Tibial nerve (tissue), 4 donors: ENCODE measurements at regions not wholly inside any gene's neighbourhood (a gene's known extent, or its start where the extent isn't known, plus 50 kb on each side); places are given as distances from the start of the nearest gene placed in this dataset.

Source experiments
- DNase-seq, 2 donors: peaks; one replicate each; pipeline ENCODE4 v3.0.0-alpha.2; 2019; ENCODE audit warnings: low spot score in 2 of 2
- H3K27ac ChIP-seq, 4 donors: fragments of 200-600 bp; sonication (generic) in 3 of 4; one replicate each; pipeline ENCODE4 v1.5.1; 2017 to 2019; ENCODE audit warnings: mild to moderate bottlenecking in 1 of 4
- H3K27me3 ChIP-seq, 2 donors: fragments of 200-600 bp; sonication (generic) in 1 of 2; one replicate each; pipeline versions ENCODE4 v1.5.1 to v1.6.0; 2017 to 2019
- H3K36me3 ChIP-seq, 3 donors: fragments of 200-600 bp; sonication (generic); one replicate each; pipeline ENCODE4 v1.5.1; 2018 to 2019
- H3K4me1 ChIP-seq, 4 donors: fragments of 200-600 bp; sonication (generic) in 3 of 4; one replicate each; pipeline ENCODE4 v1.5.1; 2017 to 2019
- H3K4me3 ChIP-seq, 4 donors: fragments of 200-600 bp; sonication (generic) in 3 of 4; one replicate each; pipeline ENCODE4 v1.5.1; 2017 to 2019; ENCODE audit warnings: mild to moderate bottlenecking in 1 of 4, moderate library complexity in 1 of 4
- H3K9me3 ChIP-seq, 4 donors: fragments of 200-600 bp; sonication (generic) in 3 of 4; one replicate each; pipeline ENCODE4 v1.5.1; 2017 to 2019
- CTCF ChIP-seq, 5 experiments: fragments of 200-600 bp in 3 of 5; fragments of 450-650 bp in 2 of 5; sonication (generic) in 3 of 5; IDR thresholded peaks; one replicate each; pipeline ENCODE4 v1.5.1; 2016 to 2019; ENCODE audit warnings: antibody characterized with exemption in 5 of 5, mild to moderate bottlenecking in 3 of 5, moderate library complexity in 2 of 5
- EP300 ChIP-seq, 2 donors: sonication (generic); formaldehyde crosslinking; IDR thresholded peaks; one replicate each; pipeline ENCODE4 v1.6.1; 2017; ENCODE audit warnings: antibody characterized with exemption in 2 of 2, mild to moderate bottlenecking in 1 of 2
- POLR2A ChIP-seq, 2 donors: fragments of 450-650 bp; IDR thresholded peaks; one replicate each; pipeline ENCODE4 v1.6.1; 2017; ENCODE audit warnings: antibody characterized with exemption in 2 of 2, mild to moderate bottlenecking in 2 of 2, moderate library complexity in 2 of 2
- WGBS, 2 donors: methylation state at CpG; one replicate each; pipeline ENCODE4 v1.1.5; 2018; 5-methylcytosine and 5-hydroxymethylcytosine counted together

- Histone ChIP-seq H3K36me3 (no peaks in the 10 kb centered on the region), H3K27ac (no peak overlapping the region), H3K4me1 (no peaks in the 10 kb centered on the region), H3K27me3 (no peaks in the 10 kb centered on the region), H3K4me3 (no peak overlapping the region), H3K9me3 (no peaks in the 10 kb centered on the region)
- TF ChIP-seq EP300 (IDR thresholded peaks at IDR 0.05) (no peak), POLR2A (IDR thresholded peaks at IDR 0.05) (no peak), CTCF (IDR thresholded peaks at IDR 0.05) (no peak)
- 78 to 85% methylated on average over 5 of the region's 5 CpGs for WGBS, 2 donors
- DNase-seq, result no peak
Observed at GRCh38 chr1:117678246-117678977, 72.6 kb downstream of the TENT5C start.

GRCh38 chr1:117679299-117679698 is 73.5 kb downstream of the TENT5C start:
- WGBS, 2 donors, result 56 to 59% methylated on average over 3 of the region's 3 CpGs
- Histone ChIP-seq H3K4me1 (no peaks in the 10 kb centered on the region), H3K27ac (no peak overlapping the region)

DNA sequence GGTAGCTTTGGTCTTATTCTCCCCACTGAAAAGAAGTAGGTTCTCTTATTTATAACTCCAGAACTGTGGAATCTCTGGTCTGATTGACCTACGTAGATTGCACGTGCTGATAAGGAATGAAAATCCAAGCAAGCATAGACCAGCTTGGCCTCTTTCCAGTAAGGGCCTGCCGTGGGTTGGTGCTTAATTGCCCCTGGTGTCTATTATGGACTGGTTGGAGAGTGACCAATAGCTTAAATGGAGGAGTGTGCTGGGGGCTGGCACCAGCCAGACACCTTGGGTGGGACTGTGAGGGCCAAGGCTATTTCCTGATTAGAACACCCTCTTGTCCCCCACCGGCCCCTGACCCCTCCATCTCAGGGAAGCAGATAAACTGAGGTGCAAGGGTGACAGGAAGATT is 74.0 kb downstream of the TENT5C start:
- Histone ChIP-seq H3K9me3 (no peaks in the 10 kb centered on the region), H3K36me3 (no peaks in the 10 kb centered on the region), H3K4me3 (no peak overlapping the region), H3K27ac (no peak overlapping the region), H3K4me1 (no peaks in the 10 kb centered on the region), H3K27me3 (no peaks in the 10 kb centered on the region)
- TF ChIP-seq EP300 (IDR thresholded peaks at IDR 0.05) (no peak), CTCF (IDR thresholded peaks at IDR 0.05) (no peak), POLR2A (IDR thresholded peaks at IDR 0.05) (no peak)
- 62 to 75% methylated on average over 4 of the region's 4 CpGs for WGBS, 2 donors
- DNase-seq, result no peak

More at GRCh38 chr1:117679299-117679698, 73.5 kb downstream of the TENT5C start:
- Histone ChIP-seq H3K9me3 (no peaks in the 10 kb centered on the region), H3K36me3 (no peaks in the 10 kb centered on the region), H3K4me3 (no peak overlapping the region), H3K27me3 (no peaks in the 10 kb centered on the region)
- no peak for DNase-seq
- no peak for TF ChIP-seq EP300 (IDR thresholded peaks at IDR 0.05)
- TF ChIP-seq CTCF (IDR thresholded peaks at IDR 0.05), result no peak
- TF ChIP-seq POLR2A (IDR thresholded peaks at IDR 0.05), result no peak

DNA sequence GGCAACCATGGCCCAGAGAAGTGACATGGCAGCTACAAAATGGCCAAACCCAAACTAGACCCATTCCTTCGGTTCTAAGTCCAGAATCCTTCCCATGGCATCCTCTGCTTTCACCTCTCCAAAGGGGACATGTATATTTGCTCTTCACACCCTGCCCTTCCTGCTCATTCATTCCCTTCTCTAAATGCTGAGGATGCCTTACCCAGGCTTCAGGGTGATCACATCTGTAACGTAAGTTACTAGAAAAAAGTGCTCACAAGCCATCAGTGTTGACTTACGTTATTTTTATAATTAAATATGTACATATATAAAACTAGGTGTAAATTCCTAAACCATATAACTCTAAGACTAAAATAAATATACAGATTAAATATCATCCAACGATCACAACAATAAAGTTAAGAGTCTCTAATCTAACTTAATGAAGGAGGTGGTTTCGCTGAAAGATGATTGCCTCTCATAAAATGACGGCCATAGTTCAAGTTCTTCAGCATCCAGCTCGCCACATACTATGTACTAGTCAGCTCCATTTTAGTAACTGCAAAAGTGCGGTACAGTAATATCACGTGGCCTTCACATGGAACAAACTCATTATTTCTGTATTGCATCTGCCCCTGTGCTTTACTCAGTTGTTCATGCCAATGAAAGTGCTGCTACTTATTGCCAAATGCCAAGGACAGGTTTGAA is 74.6 kb downstream of the TENT5C start:
- H3K4me3 ChIP-seq, result no peak overlapping the region
- WGBS, 2 donors, result 88 to 95% methylated on average over 9 of the region's 9 CpGs
- TF ChIP-seq POLR2A (IDR thresholded peaks at IDR 0.05) (no peak), EP300 (IDR thresholded peaks at IDR 0.05) (no peak), CTCF (IDR thresholded peaks at IDR 0.05) (no peak)
- H3K4me1 ChIP-seq, result no peaks in the 10 kb centered on the region
- no peaks in the 10 kb centered on the region for H3K36me3 ChIP-seq
- no peak overlapping the region for H3K27ac ChIP-seq
- no peaks in the 10 kb centered on the region for H3K27me3 ChIP-seq
- no peaks in the 10 kb centered on the region for H3K9me3 ChIP-seq
- DNase-seq, result no peak
